Muscle layer of duodenum (tissue), 2 donors: ENCODE measurements at regions not wholly inside any gene's neighbourhood (a gene's known extent, or its start where the extent isn't known, plus 50 kb on each side); places are given as distances from the start of the nearest gene placed in this dataset.
"Not testable (repeated sequence)": the region's sequence is repeated elsewhere in the genome, so short reads cannot be mapped to it uniquely, and the experiment has no call there.

Source experiments
- H3K27ac ChIP-seq: one replicate; pipeline ENCODE4 v1.7.0; 2013; ENCODE audit warnings: mild to moderate bottlenecking, low read length
- H3K27me3 ChIP-seq: one replicate; pipeline ENCODE4 v1.7.0; 2013; ENCODE audit warnings: low read depth, mild to moderate bottlenecking, control low read depth, low read length
- H3K36me3 ChIP-seq, 2 donors: one replicate each; pipeline ENCODE4 v1.7.0; 2013; ENCODE audit warnings: low read length in 2 of 2, control low read depth in 1 of 2, mild to moderate bottlenecking in 1 of 2; ENCODE audit not compliant: insufficient read depth in 2 of 2, control insufficient read depth in 1 of 2
- H3K4me1 ChIP-seq, 2 donors: one replicate each; pipeline ENCODE4 v1.7.0; 2013; ENCODE audit warnings: low read length in 2 of 2, mild to moderate bottlenecking in 2 of 2, control low read depth in 1 of 2, moderate library complexity in 1 of 2; ENCODE audit not compliant: insufficient read depth in 2 of 2, control insufficient read depth in 1 of 2
- H3K4me3 ChIP-seq, 2 donors: one replicate each; pipeline ENCODE4 v1.7.0; 2013; ENCODE audit warnings: low read length in 2 of 2, low read depth in 1 of 2, mild to moderate bottlenecking in 1 of 2
- H3K9me3 ChIP-seq, 2 donors: one replicate each; pipeline ENCODE4 v1.7.0; 2013; ENCODE audit warnings: low read length in 2 of 2, control low read depth in 1 of 2, mild to moderate bottlenecking in 1 of 2; ENCODE audit not compliant: control insufficient read depth in 1 of 2
- donor health status: healthy.

GRCh38 chrX:27404366-27404765, 58.8 kb downstream of the PPP4R3C start:
- H3K4me3 ChIP-seq: no peak overlapping the region
- no peaks in the 10 kb centered on the region for H3K27me3 ChIP-seq
- no peaks in the 10 kb centered on the region for H3K36me3 ChIP-seq
- no peak overlapping the region for H3K27ac ChIP-seq
- H3K4me1 ChIP-seq: no peaks in the 10 kb centered on the region
- no peaks in the 10 kb centered on the region for H3K9me3 ChIP-seq

GRCh38 chrX:27399146-27399456, 64.0 kb downstream of the PPP4R3C start:
- no peaks in the 10 kb centered on the region for H3K4me1 ChIP-seq
- no peaks in the 10 kb centered on the region for H3K27me3 ChIP-seq
- H3K4me3 ChIP-seq: no peak overlapping the region
- H3K27ac ChIP-seq: no peak overlapping the region
- H3K36me3 ChIP-seq: no peaks in the 10 kb centered on the region
- H3K9me3 ChIP-seq: no peaks in the 10 kb centered on the region

- Histone ChIP-seq H3K4me3 (no peak overlapping the region), H3K9me3 (no peaks in the 10 kb centered on the region), H3K27ac (no peak overlapping the region), H3K4me1 (no peaks in the 10 kb centered on the region), H3K27me3 (no peaks in the 10 kb centered on the region), H3K36me3 (no peaks in the 10 kb centered on the region)
Measured at GRCh38 chrX:27391623-27392022, 71.5 kb downstream of the PPP4R3C start.

GRCh38 chrX:27381419-27381818, 81.7 kb downstream of the PPP4R3C start:
- Histone ChIP-seq H3K4me3 (no peak overlapping the region), H3K36me3 (no peaks in the 10 kb centered on the region), H3K9me3 (no peaks in the 10 kb centered on the region), H3K27me3 (no peaks in the 10 kb centered on the region), H3K27ac (no peak overlapping the region), H3K4me1 (no peaks in the 10 kb centered on the region)

- no peaks in the 10 kb centered on the region for H3K36me3 ChIP-seq
- H3K27ac ChIP-seq: no peak overlapping the region
- no peaks in the 10 kb centered on the region for H3K4me1 ChIP-seq
- no peaks in the 10 kb centered on the region for H3K9me3 ChIP-seq
- H3K27me3 ChIP-seq: no peaks in the 10 kb centered on the region
- no peak overlapping the region for H3K4me3 ChIP-seq
Measured at GRCh38 chrX:27380163-27380845, 82.8 kb downstream of the PPP4R3C start.

- H3K36me3 ChIP-seq: no peaks in the 10 kb centered on the region
- H3K9me3 ChIP-seq: no peaks in the 10 kb centered on the region
- no peak overlapping the region for H3K27ac ChIP-seq
- H3K27me3 ChIP-seq: no peaks in the 10 kb centered on the region
- no peaks in the 10 kb centered on the region for H3K4me1 ChIP-seq
- H3K4me3 ChIP-seq: no peak overlapping the region
Measured at GRCh38 chrX:27354021-27354420, 109.1 kb downstream of the PPP4R3C start.

GRCh38 chrX:27350476-27350875, 112.7 kb downstream of the PPP4R3C start:
- Histone ChIP-seq H3K4me3 (no peak overlapping the region), H3K27ac (no peak overlapping the region), H3K9me3 (no peaks in the 10 kb centered on the region), H3K27me3 (no peaks in the 10 kb centered on the region), H3K4me1 (no peaks in the 10 kb centered on the region), H3K36me3 (no peaks in the 10 kb centered on the region)

GRCh38 chrX:27336466-27337091, 126.6 kb downstream of the PPP4R3C start:
- no peak overlapping the region for H3K4me3 ChIP-seq
- H3K4me1 ChIP-seq: no peaks in the 10 kb centered on the region
- H3K9me3 ChIP-seq: no peaks in the 10 kb centered on the region
- H3K27ac ChIP-seq: no peak overlapping the region
- H3K36me3 ChIP-seq: no peaks in the 10 kb centered on the region
- no peaks in the 10 kb centered on the region for H3K27me3 ChIP-seq

GRCh38 chrX:27321632-27322031, 141.5 kb downstream of the PPP4R3C start:
- Histone ChIP-seq H3K27me3 (no peaks in the 10 kb centered on the region), H3K4me3 (no peak overlapping the region), H3K27ac (no peak overlapping the region), H3K9me3 (no peaks in the 10 kb centered on the region), H3K36me3 (no peaks in the 10 kb centered on the region), H3K4me1 (no peaks in the 10 kb centered on the region)

- H3K27me3 ChIP-seq: no peaks in the 10 kb centered on the region
- no peak overlapping the region for H3K4me3 ChIP-seq
- H3K36me3 ChIP-seq: no peaks in the 10 kb centered on the region
- H3K4me1 ChIP-seq: no peaks in the 10 kb centered on the region
- H3K27ac ChIP-seq: no peak overlapping the region
- H3K9me3 ChIP-seq: no peaks in the 10 kb centered on the region
Measured at GRCh38 chrX:27309406-27309805, 153.7 kb downstream of the PPP4R3C start.

GRCh38 chrX:27307546-27307945, 155.6 kb downstream of the PPP4R3C start:
- H3K27me3 ChIP-seq: no peaks in the 10 kb centered on the region
- no peak overlapping the region for H3K27ac ChIP-seq
- H3K4me1 ChIP-seq: no peaks in the 10 kb centered on the region
- H3K36me3 ChIP-seq: no peaks in the 10 kb centered on the region
- no peaks in the 10 kb centered on the region for H3K9me3 ChIP-seq
- H3K4me3 ChIP-seq: no peak overlapping the region

GRCh38 chrX:27292552-27292951, 170.6 kb downstream of the PPP4R3C start:
- not testable (repeated sequence) for H3K27me3 ChIP-seq, H3K4me1 ChIP-seq, H3K4me3 ChIP-seq, H3K36me3 ChIP-seq, H3K27ac ChIP-seq, H3K9me3 ChIP-seq
